Smooth muscle cell (in vitro differentiated cells): ENCODE measurements at regions not wholly inside any gene's neighbourhood (a gene's known extent, or its start where the extent isn't known, plus 50 kb on each side); places are given as distances from the start of the nearest gene placed in this dataset.

Experiments used
- DNase-seq: peaks from one replicate; lab custom pipeline; 2025; ENCODE audit not compliant: unreplicated experiment; lab: John Stamatoyannopoulos, UW
- H2AFZ ChIP-seq: fragments of 200-600 bp; sonication (generic); 2 replicates; pipeline ENCODE4 v1.6.0; 2016; ENCODE audit warnings: antibody characterized with exemption, low read depth, mild to moderate bottlenecking
- H3F3A ChIP-seq: fragments of 200-600 bp; sonication (generic); 2 replicates; pipeline ENCODE4 v1.6.0; 2017; ENCODE audit warnings: antibody characterized with exemption, low read depth
- H3K27ac ChIP-seq: fragments of 200-600 bp; sonication (generic); 2 replicates; pipeline ENCODE4 v1.5.1; 2016; ENCODE audit warnings: low read depth, mild to moderate bottlenecking
- H3K27me3 ChIP-seq: fragments of 200-600 bp; sonication (generic); 2 replicates; pipeline ENCODE4 v1.6.1; 2016; ENCODE audit warnings: low read depth, mild to moderate bottlenecking
- H3K36me3 ChIP-seq: fragments of 200-600 bp; sonication (generic); 2 replicates; pipeline ENCODE4 v1.5.1; 2016; ENCODE audit warnings: low read depth
- H3K4me1 ChIP-seq: fragments of 200-600 bp; sonication (generic); 2 replicates; pipeline ENCODE4 v1.5.1; 2016; ENCODE audit warnings: low read depth
- H3K4me2 ChIP-seq: fragments of 200-600 bp; sonication (generic); 2 replicates; pipeline ENCODE4 v1.6.0; 2016; ENCODE audit warnings: mild to moderate bottlenecking
- H3K4me3 ChIP-seq: fragments of 200-600 bp; sonication (generic); 2 replicates; pipeline ENCODE4 v1.5.1; 2016; ENCODE audit warnings: mild to moderate bottlenecking
- H3K79me2 ChIP-seq: fragments of 200-600 bp; sonication (generic); 2 replicates; pipeline ENCODE4 v1.6.0; 2016; ENCODE audit warnings: low read depth, mild to moderate bottlenecking
- H3K9ac ChIP-seq: fragments of 200-600 bp; sonication (generic); 2 replicates; pipeline ENCODE4 v1.6.0; 2016; ENCODE audit warnings: low read depth
- H3K9me3 ChIP-seq: fragments of 200-600 bp; sonication (generic); replicated peaks from 2 replicates; pipeline ENCODE4 v1.5.1; 2016; ENCODE audit warnings: low read depth
- H4K20me1 ChIP-seq: fragments of 200-600 bp; sonication (generic); 2 replicates; pipeline ENCODE4 v1.6.0; 2016; ENCODE audit warnings: low read depth
- CTCF ChIP-seq: fragments of 200-600 bp; sonication (generic); IDR thresholded peaks from 2 replicates; pipeline ENCODE4 v1.5.1; 2017; ENCODE audit warnings: borderline replicate concordance, mild to moderate bottlenecking, antibody characterized with exemption; ENCODE audit not compliant: insufficient read depth, poor library complexity, severe bottlenecking
- WGBS: methylation state at CpG from one replicate; pipeline ENCODE4 v1.1.7; 2016; ENCODE audit warnings: low lambda C conversion rate; 5-methylcytosine and 5-hydroxymethylcytosine counted together

DNA sequence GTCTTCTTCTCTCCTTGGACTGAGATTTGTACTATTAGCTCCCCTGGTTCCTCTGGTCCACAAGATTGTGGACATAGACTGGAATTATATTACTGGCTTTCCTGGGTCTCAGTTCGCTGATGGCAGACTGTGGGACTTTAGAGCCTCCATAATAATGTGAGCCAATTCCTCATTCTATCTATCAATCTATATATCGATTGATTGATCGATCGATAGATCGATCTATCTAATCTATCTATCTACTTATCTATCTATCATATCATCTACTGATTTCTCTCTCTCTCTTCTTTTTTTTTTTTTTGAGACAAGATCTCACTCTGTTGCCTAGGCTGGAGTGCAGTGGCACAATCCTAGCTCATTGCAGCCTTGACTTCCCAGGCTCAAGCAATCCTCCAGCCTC is 51.5 kb upstream of the DDR1 start:
- H3K27me3 ChIP-seq, result no peaks in the 10 kb centered on the region
- no peak overlapping the region for H3K27ac ChIP-seq
- no peaks in the 10 kb centered on the region for H3K79me2 ChIP-seq
- WGBS, result 97% methylated on average over 5 of the region's 5 CpGs
- H2AFZ ChIP-seq, result no peak overlapping the region
- no peaks in the 10 kb centered on the region for H3K36me3 ChIP-seq
- no peak overlapping the region for H3K4me2 ChIP-seq
- H4K20me1 ChIP-seq, result no peaks in the 10 kb centered on the region
- no peak for DNase-seq
- H3K9me3 ChIP-seq, result no peaks in the 10 kb centered on the region
- H3K4me3 ChIP-seq, result no peak overlapping the region
- H3K9ac ChIP-seq, result no peak overlapping the region
- TF ChIP-seq CTCF, result no peak
- H3K4me1 ChIP-seq, result peaks cover 4% of the 10 kb centered on the region
- H3F3A ChIP-seq, result no peaks in the 10 kb centered on the region

DNA sequence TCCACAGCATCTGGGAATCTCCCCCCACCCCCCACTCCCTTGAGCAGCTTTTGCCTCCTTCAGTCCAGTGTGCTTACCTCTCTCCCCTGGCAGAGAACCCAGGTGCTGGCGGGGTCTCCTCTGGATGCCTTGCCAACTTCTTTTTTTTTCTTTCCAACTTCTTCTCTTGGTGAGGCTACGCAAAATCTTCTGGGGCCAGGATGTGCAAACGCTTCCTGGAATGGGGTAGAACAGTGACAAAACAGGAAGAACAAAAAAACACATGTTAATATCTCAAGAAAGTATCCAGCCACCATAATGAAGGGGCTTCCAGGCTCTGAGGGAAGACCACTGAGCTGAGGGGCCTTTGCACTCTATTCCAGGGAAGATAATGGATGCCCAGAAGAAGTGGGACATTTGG is 53.9 kb upstream of the DDR1 start:
- Histone ChIP-seq H3K9ac (no peak overlapping the region), H3K36me3 (no peaks in the 10 kb centered on the region), H3K79me2 (no peaks in the 10 kb centered on the region), H2AFZ (no peak overlapping the region), H3K27ac (no peak overlapping the region), H3K4me2 (no peak overlapping the region), H4K20me1 (no peaks in the 10 kb centered on the region), H3K4me3 (no peak overlapping the region), H3F3A (no peaks in the 10 kb centered on the region), H3K4me1 (peaks cover 4% of the 10 kb centered on the region), H3K9me3 (no peaks in the 10 kb centered on the region), H3K27me3 (no peaks in the 10 kb centered on the region)
- DNase-seq, result no peak
- no peak for TF ChIP-seq CTCF
- 63% methylated on average over 3 of the region's 3 CpGs for WGBS

DNA sequence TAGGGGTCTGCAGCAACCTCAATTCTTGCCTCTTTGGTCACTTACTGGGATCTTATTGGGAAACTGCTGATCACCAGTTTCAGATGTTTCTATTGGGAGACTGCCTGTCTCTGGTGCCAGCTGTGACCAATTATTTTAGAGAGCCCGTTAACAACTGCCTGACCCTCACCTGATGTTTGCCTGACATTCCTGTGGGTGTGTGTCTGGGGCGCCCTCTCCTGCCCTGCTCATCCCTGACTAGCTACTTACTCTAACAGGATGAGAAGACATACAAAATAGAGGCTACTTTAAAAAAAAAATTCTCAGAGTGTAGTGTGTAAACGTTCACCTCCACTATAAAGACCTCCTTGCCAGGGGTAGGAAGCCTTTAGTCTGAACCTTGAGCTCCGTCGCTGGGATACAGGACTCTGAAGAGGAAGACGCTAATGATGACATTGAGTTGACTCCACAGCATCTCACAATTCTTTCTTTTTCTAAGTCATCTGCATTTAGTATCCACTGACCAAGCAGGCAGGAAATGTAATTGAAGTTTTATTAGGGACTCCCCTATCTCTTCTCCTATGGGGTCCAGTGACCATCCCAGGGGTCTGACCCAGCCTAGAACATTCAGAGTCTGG is 54.6 kb upstream of the DDR1 start:
- Histone ChIP-seq H3K9me3 (no peaks in the 10 kb centered on the region), H3K4me2 (no peak overlapping the region), H2AFZ (no peak overlapping the region), H3F3A (no peaks in the 10 kb centered on the region), H3K4me3 (no peak overlapping the region), H3K27me3 (no peaks in the 10 kb centered on the region), H4K20me1 (no peaks in the 10 kb centered on the region), H3K4me1 (peaks cover 4% of the 10 kb centered on the region), H3K9ac (no peak overlapping the region), H3K27ac (no peak overlapping the region), H3K79me2 (no peaks in the 10 kb centered on the region), H3K36me3 (no peaks in the 10 kb centered on the region)
- DNase-seq, result no peak
- 65% methylated on average over 6 of the region's 6 CpGs for WGBS
- no peak for TF ChIP-seq CTCF

DNA sequence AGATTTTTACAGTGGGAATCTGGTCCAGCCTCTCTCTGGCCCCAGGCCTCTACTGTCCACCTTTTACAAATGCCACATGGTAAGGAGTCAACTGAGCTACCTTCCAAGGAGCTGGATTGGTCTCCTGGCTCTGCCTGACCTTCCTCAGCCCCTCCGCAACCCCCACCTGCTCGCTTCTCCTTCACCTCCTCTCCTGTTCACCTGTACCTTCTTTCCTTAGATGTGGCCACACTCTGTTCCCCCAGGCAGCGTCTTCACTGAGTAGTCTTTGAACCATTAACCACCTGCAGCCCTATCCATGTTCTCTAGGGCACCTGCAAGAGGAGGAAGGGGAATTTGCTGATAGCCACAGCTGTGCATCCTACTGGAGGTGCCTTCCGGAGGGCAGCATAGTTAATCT is 55.3 kb upstream of the DDR1 start:
- Histone ChIP-seq H3K9ac (no peak overlapping the region), H3K9me3 (no peaks in the 10 kb centered on the region), H3K27me3 (no peaks in the 10 kb centered on the region), H3K4me1 (peaks cover 4% of the 10 kb centered on the region), H3K79me2 (no peaks in the 10 kb centered on the region), H3K36me3 (no peaks in the 10 kb centered on the region), H3F3A (no peaks in the 10 kb centered on the region), H2AFZ (no peak overlapping the region), H3K27ac (no peak overlapping the region), H4K20me1 (no peaks in the 10 kb centered on the region), H3K4me2 (no peak overlapping the region), H3K4me3 (no peak overlapping the region)
- no peak for DNase-seq
- WGBS, result 93% methylated on average over 4 of the region's 4 CpGs
- no peak for TF ChIP-seq CTCF
